NCI-H1930 (cell line): ENCODE measurements at regions not wholly inside any gene's neighbourhood (a gene's known extent, or its start where the extent isn't known, plus 50 kb on each side); places are given as distances from the start of the nearest gene placed in this dataset.

Source experiments
- DNase-seq, 2 experiments: peaks; one replicate each; lab custom pipeline; 2025; lab: John Stamatoyannopoulos, UW

DNA sequence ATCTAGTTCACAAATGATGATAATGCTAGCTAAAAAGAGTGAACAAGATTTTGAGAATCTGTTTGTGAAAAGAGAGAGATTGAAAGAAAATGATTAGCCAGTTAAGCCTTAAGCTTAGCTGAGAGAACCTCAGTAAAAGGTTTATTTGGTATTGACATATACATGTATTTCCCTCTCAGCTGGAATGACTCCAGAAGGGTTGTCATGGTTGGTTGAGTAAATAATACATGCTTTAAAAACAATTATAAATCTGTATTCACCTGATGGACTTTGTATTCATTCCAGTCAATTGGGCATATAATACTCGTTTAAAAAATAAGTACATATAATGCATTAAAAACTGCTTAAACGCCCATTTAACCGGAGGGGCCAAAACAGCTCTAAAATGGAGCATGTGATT lies 181.4 kb downstream of the GRB14 start:
- DNase-seq, result no peak

DNA sequence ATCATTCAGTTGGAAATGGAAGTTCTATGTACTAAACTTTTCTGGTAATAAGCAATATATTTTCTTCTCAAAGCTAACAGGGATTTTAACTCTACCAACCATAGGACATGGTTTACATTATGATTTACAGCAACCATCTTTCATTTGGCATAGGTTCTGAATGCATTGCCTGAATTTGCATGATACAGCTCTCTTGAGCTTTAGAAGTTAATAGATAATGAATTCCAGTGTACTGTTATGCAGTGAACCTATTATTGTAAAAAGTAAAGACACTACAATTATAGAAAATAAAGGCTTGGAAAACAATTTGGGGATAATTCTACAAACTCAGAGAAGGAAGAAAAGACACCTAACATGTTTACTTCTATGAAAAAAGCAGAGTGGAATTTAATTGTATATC lies 182.0 kb downstream of the GRB14 start:
- DNase-seq, result no peak

DNA sequence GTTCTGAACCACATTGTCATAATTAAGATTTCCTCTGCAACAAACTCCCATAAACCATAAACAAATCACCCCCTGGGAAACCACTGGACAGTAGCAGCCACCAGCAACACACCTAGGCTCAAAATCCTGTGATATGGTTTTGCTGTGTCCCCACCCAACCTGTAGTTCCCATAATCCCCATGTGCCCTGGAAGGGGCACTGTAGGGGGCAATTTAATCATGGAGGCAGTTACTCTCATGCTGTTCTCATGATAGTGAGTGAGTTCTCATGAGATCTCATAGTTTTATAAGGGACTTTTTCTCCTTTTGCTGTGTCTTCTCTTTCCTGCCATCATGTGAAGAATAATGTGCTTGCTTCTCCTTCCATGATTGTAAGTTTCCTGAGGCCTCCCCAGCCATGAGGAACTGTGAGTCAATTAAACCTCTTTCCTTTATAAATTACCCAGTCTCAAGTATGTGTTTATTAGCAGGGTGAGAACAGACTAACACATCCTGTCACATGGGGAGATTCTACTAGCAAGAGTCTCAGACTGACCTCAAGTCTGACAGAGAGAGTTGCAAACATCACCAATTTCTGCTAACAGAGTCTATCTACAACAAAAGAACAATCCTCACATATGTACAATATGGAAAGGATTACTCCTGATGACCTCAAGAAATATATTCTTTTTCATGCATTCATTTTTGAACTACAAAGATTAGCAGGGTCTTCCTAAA lies 182.6 kb downstream of the GRB14 start:
- DNase-seq, result no peak

DNA sequence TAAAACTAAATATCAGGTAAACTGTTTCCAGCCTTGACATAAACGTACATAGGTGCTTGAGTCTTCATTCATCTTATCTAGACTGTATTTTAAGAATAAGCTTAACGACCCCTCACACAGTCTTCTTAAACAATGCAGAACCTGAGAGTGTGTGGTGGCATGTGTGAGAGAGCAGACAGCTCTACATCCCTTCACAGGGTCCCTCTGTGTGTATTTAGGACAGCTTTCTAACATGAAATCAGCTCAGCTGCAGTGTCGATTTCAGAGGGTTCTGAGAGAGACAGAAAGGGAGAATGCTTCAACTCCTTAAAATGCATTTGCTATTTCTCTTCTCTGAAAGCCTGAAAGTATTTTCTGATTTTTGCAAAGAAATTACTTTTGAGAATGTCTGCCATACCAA lies 185.2 kb downstream of the GRB14 start:
- DNase-seq, result no peak

DNA sequence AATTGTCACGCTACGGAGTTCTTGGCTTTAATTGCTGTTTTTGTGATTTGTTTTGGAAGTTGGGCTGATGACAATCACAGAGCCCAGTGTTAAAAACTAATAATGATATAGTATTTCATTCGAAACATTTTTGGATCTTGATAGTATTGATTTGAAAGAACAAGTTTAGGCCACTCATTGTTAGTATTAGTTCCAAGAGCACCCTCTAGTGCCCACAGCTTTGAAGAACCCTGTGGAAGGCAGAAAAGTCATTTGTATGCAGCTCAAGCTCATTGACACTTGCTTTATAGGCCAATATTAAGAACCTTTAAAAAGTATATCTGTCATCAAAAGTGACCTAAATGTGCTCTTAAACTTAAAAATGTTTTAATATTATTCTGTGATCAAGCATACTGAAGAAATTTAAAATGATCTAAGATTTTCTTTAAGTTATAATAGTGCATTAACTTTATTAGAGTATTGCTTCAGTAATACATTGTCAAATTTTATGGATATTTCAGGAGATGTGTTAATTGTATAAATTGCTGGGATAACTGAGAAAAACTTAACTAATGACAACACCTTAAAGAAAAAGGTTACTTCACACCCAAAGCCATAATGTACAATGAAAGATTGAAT lies 191.0 kb downstream of the GRB14 start:
- DNase-seq, result peak; percentile 1 to 27

DNA sequence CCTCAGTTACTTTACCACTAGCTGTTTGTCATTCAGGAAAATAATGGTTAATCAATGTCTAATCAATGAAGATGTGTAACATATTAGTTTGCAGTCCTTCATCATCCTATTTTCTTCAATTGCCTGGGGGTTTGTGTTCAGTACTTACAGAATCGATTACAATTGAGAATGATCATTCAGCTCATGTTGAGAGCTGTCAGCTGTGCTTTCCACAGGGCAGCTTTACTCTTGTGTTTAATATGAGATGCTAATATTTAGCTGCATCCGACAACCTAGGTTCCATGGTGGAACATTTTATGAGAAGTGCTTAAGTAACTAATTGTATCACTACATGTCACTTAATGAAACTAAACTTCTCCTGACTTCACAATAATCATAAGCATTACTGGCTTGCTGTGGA lies 191.9 kb downstream of the GRB14 start:
- no peak for DNase-seq

DNA sequence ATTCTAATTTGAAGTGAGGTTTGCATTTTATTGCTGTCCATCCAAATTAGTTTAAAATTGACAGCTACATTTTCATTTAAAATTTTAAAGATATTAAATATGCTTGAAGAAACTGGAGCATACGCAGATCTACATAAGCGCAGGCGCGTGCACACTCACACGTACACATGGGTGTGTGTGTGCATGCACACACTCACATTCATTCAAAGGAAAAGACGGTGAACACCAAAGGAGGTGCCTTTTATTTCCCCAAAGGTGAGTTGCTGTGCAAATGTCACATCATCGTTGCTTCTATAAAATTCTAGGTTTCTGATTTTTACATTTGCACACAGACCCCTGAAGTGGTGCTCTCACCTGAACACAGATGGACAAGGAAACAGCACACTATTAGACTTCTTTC lies 194.2 kb downstream of the GRB14 start:
- no peak for DNase-seq

DNA sequence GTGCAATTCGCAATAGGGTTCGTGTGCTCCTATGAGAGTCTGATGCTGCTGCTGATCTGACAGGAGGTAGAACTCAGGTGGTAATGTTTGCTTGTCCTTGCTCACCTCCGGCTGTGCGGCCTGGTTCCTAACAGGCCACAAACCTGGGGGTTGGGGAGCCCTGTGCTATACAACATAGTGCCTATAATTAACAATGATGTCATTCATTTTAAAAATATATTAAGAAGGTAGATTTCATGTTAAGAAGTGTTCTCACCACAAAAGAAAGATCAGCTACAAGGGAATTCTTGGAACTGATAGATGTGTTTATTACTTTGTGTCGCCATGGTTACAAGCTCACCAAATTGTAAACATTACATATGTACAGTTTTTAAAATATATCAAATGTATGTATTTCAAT lies 200.5 kb downstream of the GRB14 start:
- no peak for DNase-seq

DNA sequence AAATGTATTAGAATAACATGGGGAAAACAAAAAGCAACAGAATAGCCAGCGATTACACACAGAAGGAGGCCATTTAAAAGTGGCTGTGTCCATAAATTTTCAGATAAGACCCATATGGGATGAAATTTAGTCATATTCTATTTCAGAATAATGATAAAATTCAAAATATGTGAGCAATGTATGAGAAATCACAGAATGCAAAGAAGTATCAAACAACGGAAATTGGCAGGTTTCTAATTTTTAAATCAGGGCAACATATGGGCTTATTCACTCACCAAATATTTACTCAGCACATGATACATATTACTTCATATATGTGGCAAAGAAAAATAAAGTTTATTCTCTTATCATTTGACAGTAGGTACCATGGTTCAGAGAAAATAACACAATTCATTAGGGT lies 208.5 kb downstream of the GRB14 start:
- DNase-seq, result no peak

DNA sequence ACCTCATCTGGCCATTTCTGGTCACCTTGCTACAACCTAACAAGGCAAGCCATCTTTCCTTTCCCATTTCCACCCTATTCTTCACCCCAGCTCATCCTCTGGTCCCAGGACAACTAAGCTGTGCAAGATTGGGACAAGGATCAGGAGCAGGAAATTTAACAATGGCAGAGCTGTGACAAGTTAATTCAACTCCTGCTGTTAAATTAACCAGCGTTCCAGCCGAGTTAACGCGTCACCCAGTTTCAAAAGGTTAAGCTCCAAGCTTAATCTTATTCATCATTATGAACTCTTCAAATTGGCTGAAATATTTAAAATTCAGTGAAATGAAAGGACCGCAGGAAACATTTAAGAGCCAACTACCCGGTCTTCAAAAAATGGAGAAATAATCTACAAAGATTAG lies 231.9 kb downstream of the GRB14 start:
- DNase-seq, result no peak

DNA sequence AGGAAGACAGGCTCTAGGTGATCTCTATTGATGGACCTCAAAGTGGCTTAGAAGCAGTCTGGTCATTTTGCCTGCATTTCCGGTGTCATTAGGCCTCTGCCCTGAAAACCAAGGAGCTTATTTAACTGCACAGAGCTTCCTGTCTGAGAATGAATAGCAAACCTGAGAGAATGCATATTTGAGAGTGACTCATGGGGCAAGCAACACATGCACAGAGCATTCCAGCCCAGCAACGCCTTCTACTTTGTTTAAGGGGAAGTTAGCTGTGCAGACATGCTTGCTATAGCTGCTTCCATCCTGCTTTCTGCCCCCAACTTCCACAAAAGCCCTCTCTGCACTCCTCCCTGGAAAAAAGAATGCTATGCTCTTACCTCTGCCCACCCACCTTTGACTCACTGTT lies 232.8 kb downstream of the GRB14 start:
- DNase-seq, result no peak

DNA sequence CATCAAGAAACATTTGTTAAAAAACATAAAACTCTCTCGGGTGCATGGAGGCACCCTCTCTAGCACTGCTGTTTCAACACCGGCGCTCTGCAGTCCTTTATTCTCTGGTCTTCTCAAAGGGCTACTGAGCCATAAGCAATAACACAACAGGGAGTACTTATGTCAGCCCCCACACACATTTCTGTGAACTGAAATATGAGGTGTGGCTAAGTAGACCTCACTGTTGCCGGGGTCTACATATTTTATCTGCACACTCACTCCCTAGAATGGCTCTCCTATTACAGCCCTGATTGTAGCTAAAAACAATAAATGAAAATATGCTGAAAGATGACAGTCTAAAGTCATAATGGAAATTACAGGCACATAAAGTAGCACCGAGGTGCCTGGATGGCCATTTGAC lies 235.1 kb downstream of the GRB14 start:
- DNase-seq, result no peak

DNA sequence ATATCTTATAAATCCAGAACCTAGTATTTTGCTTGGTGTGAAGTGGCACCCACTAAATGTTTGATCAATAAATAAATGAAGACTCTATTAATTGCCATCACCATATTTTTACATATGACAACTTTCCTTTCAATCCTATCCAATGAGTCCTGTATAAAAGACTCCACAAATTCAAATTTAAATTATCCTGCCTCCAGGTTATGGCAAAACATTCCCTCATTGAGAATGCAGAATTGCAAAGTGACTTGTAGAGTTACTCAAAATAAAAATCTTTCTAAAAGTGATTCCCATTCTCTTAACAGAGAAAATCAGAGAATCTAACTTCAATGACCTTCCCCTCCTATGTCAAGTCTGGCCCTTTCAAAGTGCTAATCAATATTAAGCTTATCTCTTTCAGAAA lies 236.8 kb downstream of the GRB14 start:
- no peak for DNase-seq

DNA sequence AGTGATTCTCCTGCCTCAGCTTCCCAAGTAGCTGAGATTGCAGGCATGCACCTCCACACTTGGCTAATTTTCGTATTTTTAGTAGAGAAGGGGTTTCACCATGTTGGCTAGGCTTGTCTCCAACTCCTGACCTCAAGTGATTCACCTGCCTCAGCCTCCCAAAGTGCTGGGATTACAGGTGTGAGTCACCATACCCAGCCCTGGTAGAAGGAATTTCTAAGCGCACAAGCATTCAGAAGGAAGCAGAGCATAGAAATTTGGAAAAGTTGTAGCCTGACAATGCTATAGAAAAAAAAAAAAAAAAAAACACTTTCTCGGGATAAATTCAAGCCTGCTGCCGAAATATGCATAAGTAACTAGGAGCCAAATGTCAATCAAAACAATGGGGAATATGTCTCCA lies 249.4 kb downstream of the GRB14 start:
- no peak for DNase-seq

DNA sequence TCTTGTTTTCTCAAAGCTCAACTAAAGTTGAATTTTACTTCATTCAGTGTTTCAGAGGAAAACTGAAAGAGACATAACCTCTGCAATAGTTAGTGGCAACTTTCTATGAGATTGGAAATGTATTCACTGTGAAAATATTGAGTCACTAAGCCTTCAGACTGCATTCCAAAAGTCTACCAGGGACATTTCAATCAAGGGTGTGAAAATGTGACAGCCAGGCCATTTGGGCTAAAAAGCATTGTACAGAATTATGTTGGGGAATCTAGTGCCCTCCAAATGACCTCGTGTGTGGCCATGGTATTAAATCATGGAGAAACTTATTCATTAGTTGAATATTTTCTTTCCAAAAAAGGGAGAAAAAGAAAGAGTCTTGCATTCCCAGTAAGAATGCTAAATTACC lies 251.9 kb downstream of the GRB14 start:
- no peak for DNase-seq

DNA sequence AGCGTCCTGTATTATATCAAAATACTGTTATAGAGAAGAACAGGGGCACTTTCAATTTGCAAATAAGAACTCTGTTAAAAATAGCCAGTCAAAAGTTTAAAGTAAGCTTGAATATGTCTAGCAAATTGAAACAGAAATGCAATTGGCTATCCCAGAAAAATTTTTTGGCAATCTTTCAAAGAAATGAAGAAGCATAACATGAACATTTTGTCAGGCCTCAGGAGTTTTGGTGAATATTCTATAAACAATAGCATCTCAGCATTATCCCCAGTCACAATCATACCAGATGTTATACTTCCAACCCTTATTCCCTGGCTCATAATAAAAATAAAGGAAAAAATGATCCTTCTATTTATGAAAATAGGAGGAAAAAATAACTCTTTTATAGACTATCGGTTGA lies 252.4 kb downstream of the GRB14 start:
- no peak for DNase-seq

DNA sequence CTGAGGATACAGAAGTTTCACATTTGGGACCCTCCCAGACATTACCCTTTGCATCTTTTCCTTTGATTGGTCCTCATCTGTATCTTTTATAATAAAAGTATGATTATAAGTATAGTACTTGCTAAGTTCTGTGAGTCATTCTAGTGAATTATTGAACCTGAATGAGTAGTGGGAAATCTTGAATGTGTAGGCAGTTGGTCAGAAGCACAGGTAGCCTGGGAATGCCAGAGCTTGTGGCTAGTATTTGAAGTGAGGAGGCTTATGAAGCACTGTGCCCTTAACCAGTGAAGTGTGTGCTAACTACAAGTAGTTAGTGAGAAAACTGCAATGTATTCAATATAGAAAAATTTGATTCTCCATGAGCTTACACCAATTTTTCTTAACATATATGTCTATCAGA lies 257.6 kb downstream of the GRB14 start:
- DNase-seq, result no peak

DNA sequence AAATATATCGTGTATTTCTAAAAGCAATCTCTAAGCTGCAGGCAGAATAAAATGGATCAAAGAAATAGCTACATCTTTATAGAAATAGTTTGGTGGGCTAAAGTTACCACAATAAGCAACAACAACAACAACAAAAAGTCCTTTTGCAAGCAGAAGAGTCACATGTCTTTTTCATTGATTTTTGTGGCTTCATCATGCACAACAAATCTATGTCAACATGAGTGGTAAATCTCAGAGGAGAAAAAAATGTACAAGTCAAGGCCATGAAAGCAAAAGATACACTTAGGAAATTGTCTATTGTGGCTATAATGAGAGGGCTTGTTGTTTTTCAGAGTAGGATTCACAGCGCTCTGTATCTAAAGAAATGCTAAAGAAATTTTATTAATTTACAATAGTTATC lies 269.7 kb downstream of the GRB14 start:
- DNase-seq, result no peak

DNA sequence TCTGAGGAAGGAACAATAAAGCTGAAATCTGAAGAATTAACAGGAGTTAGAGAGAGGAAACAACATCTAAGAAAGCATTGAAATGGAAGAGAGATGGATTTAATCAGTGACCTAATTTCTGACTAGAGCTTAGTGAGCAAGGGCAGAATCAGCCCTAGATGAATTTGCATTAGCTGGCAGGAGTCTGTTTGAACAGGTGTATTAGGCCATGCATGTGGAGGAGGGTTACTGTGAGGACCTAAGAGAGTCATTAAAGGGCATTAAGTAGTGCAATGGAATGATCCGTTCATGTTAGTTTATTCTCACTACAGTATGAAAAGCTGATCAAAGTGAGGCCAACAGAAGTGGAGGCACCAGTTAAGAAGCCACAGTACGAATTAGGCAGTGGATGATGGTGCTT lies 285.3 kb downstream of the GRB14 start:
- no peak for DNase-seq

DNA sequence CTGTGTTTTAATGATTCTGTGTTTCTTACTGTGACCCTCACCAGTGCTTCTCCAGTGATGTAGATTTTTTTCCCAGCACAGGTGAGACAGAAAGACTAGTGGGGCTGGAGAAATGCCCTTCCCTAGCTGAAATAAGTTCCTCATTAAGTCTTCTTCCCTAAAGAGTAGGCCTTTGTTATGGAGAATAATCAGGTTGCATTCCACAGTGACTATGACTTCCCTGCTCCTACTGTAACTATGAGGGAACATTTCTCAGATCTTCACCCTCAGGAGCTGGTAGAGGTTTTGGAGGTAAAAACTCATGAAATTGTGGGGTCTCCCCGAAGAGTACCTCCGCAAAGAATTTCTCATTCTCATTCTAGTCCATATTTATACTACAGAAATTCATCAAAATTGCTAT lies 286.2 kb downstream of the GRB14 start:
- DNase-seq, result no peak

DNA sequence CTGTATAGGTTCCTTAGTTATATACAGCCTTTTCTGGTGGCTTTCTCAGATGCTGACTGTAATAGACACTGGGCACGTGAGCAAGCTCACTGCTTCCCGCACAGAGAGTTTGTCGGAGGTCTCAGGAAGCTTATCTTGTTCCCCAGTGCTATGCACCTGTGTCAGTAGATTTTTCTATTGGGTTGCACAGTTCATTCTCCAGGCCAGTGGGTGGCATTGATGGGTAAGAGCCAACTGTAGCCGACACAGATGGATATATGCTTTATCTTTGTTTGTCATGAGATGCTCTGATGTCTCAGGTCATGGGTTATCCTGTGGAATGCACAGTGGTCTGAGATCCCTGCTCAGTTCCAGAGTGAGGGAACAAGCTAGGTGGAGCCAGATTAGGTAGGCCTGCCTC lies 293.0 kb downstream of the GRB14 start:
- no peak for DNase-seq

DNA sequence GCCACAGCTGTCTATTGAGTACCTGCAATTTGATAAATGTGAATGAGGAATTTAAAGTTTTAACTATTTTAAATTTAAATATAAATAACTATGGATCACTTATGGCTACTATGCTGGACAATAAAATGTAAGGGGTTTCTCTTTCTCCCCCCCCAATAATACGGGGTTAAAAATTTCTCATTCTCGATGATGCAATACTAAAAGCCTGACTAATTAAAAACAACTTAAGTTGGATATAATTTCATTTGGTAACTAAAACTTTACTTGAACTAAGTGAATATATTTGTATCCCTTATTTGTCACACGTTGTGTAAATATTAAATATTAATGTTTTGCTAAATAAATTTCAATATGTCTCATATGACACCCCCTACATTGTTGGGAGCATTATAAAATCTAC lies 297.3 kb downstream of the GRB14 start:
- DNase-seq, result no peak

DNA sequence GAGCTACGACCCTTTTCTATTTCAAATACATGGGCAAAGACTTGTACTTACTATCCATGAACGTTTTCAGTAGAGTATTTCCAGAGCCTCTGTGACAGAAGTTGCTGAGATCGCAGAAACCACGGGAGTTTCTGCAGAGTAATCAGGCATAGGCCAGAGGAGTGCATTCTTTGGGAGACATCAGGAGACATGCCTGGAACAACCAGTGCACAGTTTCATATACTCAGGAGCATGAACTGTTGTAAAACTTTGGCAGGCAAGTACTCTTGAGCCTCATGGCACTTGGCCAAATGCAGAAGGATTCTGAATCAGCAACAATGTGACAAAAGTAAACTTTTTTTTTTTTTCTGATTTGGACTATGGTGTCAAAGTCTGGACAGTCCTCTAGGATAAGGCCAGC lies 307.1 kb downstream of the GRB14 start:
- DNase-seq, result no peak

DNA sequence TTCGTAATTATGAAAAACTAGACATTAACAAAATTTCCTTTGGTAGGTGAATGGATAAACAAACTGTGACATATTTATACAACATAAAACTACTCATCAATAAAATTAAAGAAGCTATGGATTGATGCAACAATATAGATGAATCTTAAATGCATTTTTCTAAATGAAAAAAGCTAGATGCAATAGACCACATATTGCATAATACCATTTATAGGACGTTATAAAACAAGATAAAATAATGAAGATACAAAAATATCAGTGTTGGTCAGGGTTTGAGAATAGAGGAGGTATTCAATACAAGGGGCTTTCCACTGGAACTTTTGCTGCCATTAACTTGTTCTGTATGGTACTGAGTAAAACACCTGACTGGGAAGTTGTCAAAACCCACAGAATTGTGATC lies 314.4 kb downstream of the GRB14 start:
- DNase-seq, result no peak
